A673 (cell line): ENCODE measurements at regions not wholly inside any gene's neighbourhood (a gene's known extent, or its start where the extent isn't known, plus 50 kb on each side); places are given as distances from the start of the nearest gene placed in this dataset.
"Not testable (repeated sequence)": the region's sequence is repeated elsewhere in the genome, so short reads cannot be mapped to it uniquely, and the experiment has no call there.

ENCODE experiments used
- BruUV-seq: library from RNA; stranded (reverse); fragments of 400-500 nt; replicated peaks from 2 replicates; lab custom pipeline; 2021; lab: Mats Ljungman, UMichigan
- CTCF ChIA-PET: fragments of 300-600 bp; sonication (Branson Sonifier 250); formaldehyde crosslinking; loops from one replicate; lab custom pipeline; 2022; ENCODE audit warnings: antibody characterized with exemption; lab: Charles Lee
- POLR2A ChIA-PET: fragments of 300-600 bp; sonication (Branson Sonifier 250); formaldehyde crosslinking; loops from one replicate; lab custom pipeline; 2022; ENCODE audit warnings: antibody characterized with exemption; ENCODE audit not compliant: low non-redundant PET; lab: Charles Lee
- DNase-seq: peaks from one replicate; pipeline ENCODE4 v3.0.0-alpha.2; 2015; ENCODE audit warnings: low spot score
- H3K27ac ChIP-seq: fragments of 200-600 bp; sonication (generic); 2 replicates; pipeline ENCODE4 v1.5.1; 2016; ENCODE audit warnings: mixed run types, low read depth, mild to moderate bottlenecking, mixed read lengths, antibody characterized with exemption, low read length; ENCODE audit not compliant: poor library complexity, severe bottlenecking
- H3K27me3 ChIP-seq: fragments of 200-600 bp; sonication (generic); replicated peaks from 2 replicates; pipeline ENCODE4 v1.6.1; 2017; ENCODE audit warnings: mixed run types, low read depth, mild to moderate bottlenecking, mixed read lengths, antibody characterized with exemption, low read length; ENCODE audit not compliant: insufficient read depth, poor library complexity
- H3K36me3 ChIP-seq: fragments of 200-600 bp; sonication (generic); 2 replicates; pipeline ENCODE4 v1.6.1; 2016; ENCODE audit warnings: mixed run types, mild to moderate bottlenecking, mixed read lengths, antibody characterized with exemption, low read length; ENCODE audit not compliant: insufficient read depth, poor library complexity, severe bottlenecking
- H3K4me1 ChIP-seq: fragments of 200-600 bp; sonication (generic); 2 replicates; pipeline ENCODE4 v1.6.1; 2017; ENCODE audit warnings: mixed run types, mild to moderate bottlenecking, mixed read lengths, antibody characterized with exemption, low read length; ENCODE audit not compliant: insufficient read depth, poor library complexity, severe bottlenecking
- H3K4me3 ChIP-seq: fragments of 200-600 bp; sonication (generic); 2 replicates; pipeline ENCODE4 v1.5.1; 2016; ENCODE audit warnings: low read depth, mixed run types, mild to moderate bottlenecking, mixed read lengths, low read length; ENCODE audit not compliant: poor library complexity, severe bottlenecking
- H3K9me3 ChIP-seq: fragments of 200-600 bp; sonication (generic); 2 replicates; pipeline ENCODE4 v1.6.1; 2016; ENCODE audit warnings: mixed run types, low read depth, mild to moderate bottlenecking, mixed read lengths, antibody characterized with exemption, low read length; ENCODE audit not compliant: poor library complexity, severe bottlenecking
- EZH2 ChIP-seq: fragments of 200-600 bp; sonication (generic); IDR thresholded peaks from 2 replicates; pipeline ENCODE4 v1.6.1; 2017; ENCODE audit warnings: borderline replicate concordance, low read depth, mild to moderate bottlenecking, mixed read lengths, antibody characterized with exemption, low read length; ENCODE audit not compliant: poor library complexity, severe bottlenecking
- intact Hi-C: fragments of 100-400 bp; cut with micrococcal nuclease; formaldehyde crosslinking; loops from one replicate; pipeline ENCODE4 v1.10.0; 2022; ENCODE audit not compliant: unreplicated experiment
- TF ChIP-seq, protein P1 (sequence below): fragments of 300-800, 200-600 bp; sonication (generic); conservative IDR thresholded peaks from 2 replicates; pipeline ENCODE4 v1.5.1; 2017; ENCODE audit warnings: low read depth, mild to moderate bottlenecking, antibody characterized with exemption, low read length, moderate library complexity, mixed read lengths

- intact Hi-C loops, BruUV-seq, POLR2A ChIA-PET, H3K36me3 ChIP-seq, H3K4me3 ChIP-seq, H3K9me3 ChIP-seq, CTCF ChIA-PET, DNase-seq, H3K4me1 ChIP-seq, H3K27ac ChIP-seq: not testable (repeated sequence)
- peaks cover 10% of the 10 kb centered on the region for H3K27me3 ChIP-seq
Observed at GRCh38 chr7:26424319-26424718, 132.7 kb downstream of the SNX10 start.

DNA sequence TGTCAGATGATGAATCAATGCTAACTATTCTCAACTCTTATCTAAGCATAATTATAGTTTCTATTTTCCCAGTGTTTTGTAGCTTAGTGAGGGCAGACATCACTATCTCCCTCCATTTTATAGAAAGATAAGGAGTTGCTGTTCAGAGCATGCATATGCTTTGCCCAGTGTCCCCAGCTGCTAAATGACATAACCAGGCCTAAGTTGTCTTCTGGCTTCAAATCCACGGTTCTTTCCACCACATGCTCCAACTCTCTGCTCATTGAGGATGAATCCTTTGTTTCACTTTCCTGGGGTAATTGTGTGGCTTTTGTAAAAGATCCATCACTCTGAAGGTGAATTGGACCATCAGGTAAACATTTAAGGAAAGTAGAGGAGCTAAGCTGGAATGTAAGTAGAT, 134.0 kb downstream of the SNX10 start:
- no peak for DNase-seq
- ChIA-PET POLR2A (no interaction called here), CTCF (no interaction called here)
- intact Hi-C loops: no loop called here
- Histone ChIP-seq H3K27ac (no peak overlapping the region), H3K4me1 (no peaks in the 10 kb centered on the region), H3K4me3 (no peak overlapping the region), H3K9me3 (no peaks in the 10 kb centered on the region), H3K27me3 (peaks cover 6% of the 10 kb centered on the region), H3K36me3 (no peaks in the 10 kb centered on the region)
- no TSS peak for BruUV-seq
- no peak for TF ChIP-seq EZH2
- TF ChIP-seq, protein P1, sequence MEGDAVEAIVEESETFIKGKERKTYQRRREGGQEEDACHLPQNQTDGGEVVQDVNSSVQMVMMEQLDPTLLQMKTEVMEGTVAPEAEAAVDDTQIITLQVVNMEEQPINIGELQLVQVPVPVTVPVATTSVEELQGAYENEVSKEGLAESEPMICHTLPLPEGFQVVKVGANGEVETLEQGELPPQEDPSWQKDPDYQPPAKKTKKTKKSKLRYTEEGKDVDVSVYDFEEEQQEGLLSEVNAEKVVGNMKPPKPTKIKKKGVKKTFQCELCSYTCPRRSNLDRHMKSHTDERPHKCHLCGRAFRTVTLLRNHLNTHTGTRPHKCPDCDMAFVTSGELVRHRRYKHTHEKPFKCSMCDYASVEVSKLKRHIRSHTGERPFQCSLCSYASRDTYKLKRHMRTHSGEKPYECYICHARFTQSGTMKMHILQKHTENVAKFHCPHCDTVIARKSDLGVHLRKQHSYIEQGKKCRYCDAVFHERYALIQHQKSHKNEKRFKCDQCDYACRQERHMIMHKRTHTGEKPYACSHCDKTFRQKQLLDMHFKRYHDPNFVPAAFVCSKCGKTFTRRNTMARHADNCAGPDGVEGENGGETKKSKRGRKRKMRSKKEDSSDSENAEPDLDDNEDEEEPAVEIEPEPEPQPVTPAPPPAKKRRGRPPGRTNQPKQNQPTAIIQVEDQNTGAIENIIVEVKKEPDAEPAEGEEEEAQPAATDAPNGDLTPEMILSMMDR: no peak

DNA sequence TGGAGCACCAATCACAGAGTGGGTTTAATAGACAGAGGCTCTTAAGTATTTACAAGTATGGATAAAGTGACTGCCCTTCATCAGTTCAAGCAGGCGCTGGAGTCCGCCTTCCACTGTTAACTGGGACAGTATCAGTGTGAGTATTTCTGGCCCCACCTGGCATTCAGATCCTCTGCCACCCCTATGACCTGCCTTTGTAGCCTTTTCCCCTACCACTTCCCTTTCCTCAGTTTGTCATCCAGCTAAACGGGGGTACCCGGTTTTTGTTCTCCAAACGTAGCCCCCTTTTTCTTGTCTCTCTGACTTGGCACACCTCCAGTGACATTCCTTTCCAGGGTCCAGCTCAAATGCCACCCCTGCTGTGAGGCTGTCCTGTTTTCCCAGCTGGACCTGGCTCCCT, 134.4 kb downstream of the SNX10 start:
- POLR2A ChIA-PET: no interaction called here
- peaks cover 6% of the 10 kb centered on the region for H3K27me3 ChIP-seq
- no peak overlapping the region for H3K27ac ChIP-seq
- intact Hi-C loops: no loop called here
- H3K4me1 ChIP-seq: no peaks in the 10 kb centered on the region
- no peaks in the 10 kb centered on the region for H3K36me3 ChIP-seq
- no peaks in the 10 kb centered on the region for H3K9me3 ChIP-seq
- H3K4me3 ChIP-seq: no peak overlapping the region
- no TSS peak for BruUV-seq
- CTCF ChIA-PET: no interaction called here
- DNase-seq: no peak
- TF ChIP-seq, protein P1: no peak
- TF ChIP-seq EZH2: no peak

DNA sequence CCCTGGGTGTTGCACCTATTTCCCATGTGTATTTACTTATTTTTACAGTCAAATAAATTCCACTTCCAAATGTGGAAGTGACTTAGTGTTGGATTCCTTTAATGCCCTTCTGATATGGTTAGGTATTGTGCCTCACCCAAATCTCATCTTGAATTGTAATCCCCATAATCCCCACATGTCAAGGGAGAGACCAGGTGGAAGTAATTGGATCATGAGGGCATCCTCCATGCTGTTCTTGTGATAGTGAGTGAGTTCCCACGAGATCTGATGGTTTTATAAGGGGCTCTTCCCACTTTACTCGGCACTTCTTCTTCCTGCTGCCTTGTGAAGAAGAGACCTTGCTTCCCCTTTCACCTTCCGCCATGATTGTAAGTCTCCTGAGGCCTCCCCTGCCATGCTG, 136.9 kb downstream of the SNX10 start:
- DNase-seq: no peak
- TF ChIP-seq EZH2: no peak
- TF ChIP-seq, protein P1: no peak
- no peak overlapping the region for H3K27ac ChIP-seq
- no peaks in the 10 kb centered on the region for H3K4me1 ChIP-seq
- H3K9me3 ChIP-seq: no peaks in the 10 kb centered on the region
- no peaks in the 10 kb centered on the region for H3K36me3 ChIP-seq
- CTCF ChIA-PET: no interaction called here
- no peak overlapping the region for H3K4me3 ChIP-seq
- BruUV-seq: no TSS peak
- peaks cover 16% of the 10 kb centered on the region for H3K27me3 ChIP-seq
- intact Hi-C loops: no loop called here
- POLR2A ChIA-PET: no interaction called here
